Peyer's patch (tissue), 4 donors: ENCODE measurements at regions not wholly inside any gene's neighbourhood (a gene's known extent, or its start where the extent isn't known, plus 50 kb on each side); places are given as distances from the start of the nearest gene placed in this dataset.

Experiments
- DNase-seq, 3 donors: peaks; one replicate each; pipeline ENCODE4 v3.0.0-alpha.2; 2017 to 2019
- H3K27ac ChIP-seq, 4 donors: fragments of 200-600 bp; sonication (generic); one replicate each; pipeline ENCODE4 v1.5.1; 2016 to 2019
- H3K27me3 ChIP-seq, 2 donors: fragments of 200-600 bp; sonication (generic); one replicate each; pipeline ENCODE4 v1.5.1; 2019
- H3K36me3 ChIP-seq, 3 donors: fragments of 200-600 bp; sonication (generic); one replicate each; pipeline ENCODE4 v1.5.1; 2016 to 2019
- H3K4me1 ChIP-seq, 4 donors: fragments of 200-600 bp; sonication (generic); one replicate each; pipeline ENCODE4 v1.5.1; 2016 to 2019
- H3K4me3 ChIP-seq, 4 donors: fragments of 200-600 bp; sonication (generic); 1 replicate in 3 of 4; 2 replicates in 1 of 4; pipeline ENCODE4 v1.5.1; 2016 to 2019; ENCODE audit warnings: mild to moderate bottlenecking in 1 of 4
- H3K9me3 ChIP-seq, 4 donors: fragments of 200-600 bp; sonication (generic); one replicate each; pipeline ENCODE4 v1.5.1; 2016 to 2019; ENCODE audit warnings: mild to moderate bottlenecking in 1 of 4
- POLR2A ChIP-seq, 2 donors: fragments of 450-650 bp; IDR thresholded peaks; one replicate each; pipeline ENCODE4 v1.5.1; 2017; ENCODE audit warnings: antibody characterized with exemption in 2 of 2, mild to moderate bottlenecking in 2 of 2, moderate library complexity in 2 of 2
- TF ChIP-seq, protein P1 (sequence below), 6 experiments: fragments of 450-650 bp in 4 of 6; fragments of 200-600 bp in 2 of 6; sonication (generic) in 1 of 6; IDR thresholded peaks; one replicate each; pipeline ENCODE4 v1.5.1; 2017 to 2019; ENCODE audit warnings: antibody characterized with exemption in 6 of 6, mild to moderate bottlenecking in 3 of 6, moderate library complexity in 1 of 6

DNA sequence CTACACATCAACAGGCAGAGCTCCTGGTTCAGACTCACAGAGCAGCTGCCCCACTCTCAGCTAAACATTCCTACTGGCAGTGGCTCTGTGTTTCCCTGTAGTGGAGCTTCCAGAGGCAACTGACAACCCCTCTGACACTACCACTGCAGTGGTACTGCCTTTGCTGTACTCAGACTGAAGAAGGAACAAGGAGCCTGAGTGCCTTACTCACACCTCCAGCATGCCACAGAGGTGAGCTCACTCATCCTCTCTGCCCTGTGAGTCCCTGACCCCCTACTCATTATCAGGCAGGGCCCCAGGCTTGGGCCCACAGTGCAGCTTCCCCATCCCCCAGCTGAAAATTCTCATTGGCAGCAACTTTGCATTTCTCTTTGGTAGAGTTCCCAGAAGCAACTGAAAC, 240.5 kb upstream of the POF1B start:
- DNase-seq: no peak
- Histone ChIP-seq H3K4me3 (no peak overlapping the region), H3K9me3 (no peaks in the 10 kb centered on the region), H3K27ac (no peak overlapping the region), H3K27me3 (no peaks in the 10 kb centered on the region), H3K4me1 (no peaks in the 10 kb centered on the region), H3K36me3 (no peaks in the 10 kb centered on the region)
- TF ChIP-seq, protein P1, sequence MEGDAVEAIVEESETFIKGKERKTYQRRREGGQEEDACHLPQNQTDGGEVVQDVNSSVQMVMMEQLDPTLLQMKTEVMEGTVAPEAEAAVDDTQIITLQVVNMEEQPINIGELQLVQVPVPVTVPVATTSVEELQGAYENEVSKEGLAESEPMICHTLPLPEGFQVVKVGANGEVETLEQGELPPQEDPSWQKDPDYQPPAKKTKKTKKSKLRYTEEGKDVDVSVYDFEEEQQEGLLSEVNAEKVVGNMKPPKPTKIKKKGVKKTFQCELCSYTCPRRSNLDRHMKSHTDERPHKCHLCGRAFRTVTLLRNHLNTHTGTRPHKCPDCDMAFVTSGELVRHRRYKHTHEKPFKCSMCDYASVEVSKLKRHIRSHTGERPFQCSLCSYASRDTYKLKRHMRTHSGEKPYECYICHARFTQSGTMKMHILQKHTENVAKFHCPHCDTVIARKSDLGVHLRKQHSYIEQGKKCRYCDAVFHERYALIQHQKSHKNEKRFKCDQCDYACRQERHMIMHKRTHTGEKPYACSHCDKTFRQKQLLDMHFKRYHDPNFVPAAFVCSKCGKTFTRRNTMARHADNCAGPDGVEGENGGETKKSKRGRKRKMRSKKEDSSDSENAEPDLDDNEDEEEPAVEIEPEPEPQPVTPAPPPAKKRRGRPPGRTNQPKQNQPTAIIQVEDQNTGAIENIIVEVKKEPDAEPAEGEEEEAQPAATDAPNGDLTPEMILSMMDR (IDR thresholded peaks at IDR 0.05): no peak
- no peak for TF ChIP-seq POLR2A (IDR thresholded peaks at IDR 0.05)

DNA sequence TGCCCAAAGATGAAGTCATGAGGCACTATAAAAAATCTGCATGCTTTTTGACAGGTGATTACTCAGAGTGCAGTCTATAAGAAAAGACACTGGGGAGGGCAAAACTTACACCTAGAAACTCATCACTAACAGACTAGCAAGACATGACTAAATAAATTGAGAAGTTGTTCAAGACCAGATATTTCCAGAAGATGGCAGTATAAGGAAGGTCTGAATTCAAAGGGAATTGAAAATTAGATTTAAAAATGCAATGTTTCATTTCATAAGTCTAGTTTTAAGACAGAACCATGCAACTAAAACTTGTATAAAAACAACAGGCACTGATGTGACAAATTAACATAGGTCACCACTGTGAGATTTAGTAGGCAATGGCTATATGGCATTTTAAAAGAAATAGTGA, 232.5 kb upstream of the POF1B start:
- no peak for TF ChIP-seq POLR2A (IDR thresholded peaks at IDR 0.05)
- TF ChIP-seq, protein P1 (IDR thresholded peaks at IDR 0.05): peak in 1 of 6 experiments; percentile 10
- Histone ChIP-seq H3K27ac (no peak overlapping the region), H3K9me3 (no peaks in the 10 kb centered on the region), H3K4me3 (no peak overlapping the region), H3K36me3 (no peaks in the 10 kb centered on the region), H3K4me1 (no peaks in the 10 kb centered on the region), H3K27me3 (no peaks in the 10 kb centered on the region)
- no peak for DNase-seq

DNA sequence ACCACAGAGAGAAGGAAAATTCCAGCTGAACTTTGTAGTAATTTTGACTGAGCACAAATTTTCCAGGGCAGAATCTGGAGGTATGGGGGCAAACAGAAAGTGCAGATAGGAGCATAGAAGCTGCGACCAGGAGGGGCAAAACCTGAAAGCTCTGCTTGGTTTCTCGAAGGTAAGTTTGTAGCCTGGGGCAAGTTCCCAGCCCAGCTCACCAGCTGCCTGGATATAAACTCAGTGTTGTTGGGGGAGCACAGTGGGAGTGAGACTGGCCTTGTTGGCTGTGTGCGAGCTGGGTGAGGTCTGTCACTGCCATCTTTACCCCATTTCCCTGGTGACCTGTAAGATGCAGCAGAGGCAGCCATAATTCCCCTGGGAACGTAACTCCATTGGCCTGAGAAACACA, 213.5 kb upstream of the POF1B start:
- Histone ChIP-seq H3K4me1 (no peaks in the 10 kb centered on the region), H3K27ac (no peak overlapping the region), H3K4me3 (no peak overlapping the region), H3K27me3 (no peaks in the 10 kb centered on the region), H3K9me3 (no peaks in the 10 kb centered on the region), H3K36me3 (no peaks in the 10 kb centered on the region)
- DNase-seq: no peak
- TF ChIP-seq, protein P1 (IDR thresholded peaks at IDR 0.05): no peak
- no peak for TF ChIP-seq POLR2A (IDR thresholded peaks at IDR 0.05)

DNA sequence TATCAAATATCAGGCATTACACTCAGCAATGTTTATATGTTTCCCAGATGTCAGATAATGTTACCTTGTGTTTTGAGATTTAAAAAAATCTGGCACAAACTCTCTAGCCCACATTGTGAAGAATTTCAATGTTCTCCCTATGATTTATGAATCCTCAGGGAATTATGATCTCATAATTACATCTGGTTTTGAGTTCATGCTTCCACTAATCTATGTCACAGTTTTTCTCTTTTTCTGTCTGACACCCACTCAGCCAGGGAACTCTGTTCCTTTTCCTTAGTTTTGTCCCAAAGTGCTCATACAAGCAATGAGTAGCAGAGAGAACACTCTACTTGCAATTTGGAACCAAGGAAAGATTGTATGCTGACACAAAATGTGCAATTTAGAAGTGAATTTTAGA, 212.1 kb upstream of the POF1B start:
- Histone ChIP-seq H3K27ac (no peak overlapping the region), H3K36me3 (no peaks in the 10 kb centered on the region), H3K4me3 (no peak overlapping the region), H3K9me3 (no peaks in the 10 kb centered on the region), H3K4me1 (no peaks in the 10 kb centered on the region), H3K27me3 (no peaks in the 10 kb centered on the region)
- TF ChIP-seq POLR2A (IDR thresholded peaks at IDR 0.05): no peak
- TF ChIP-seq, protein P1 (IDR thresholded peaks at IDR 0.05): no peak
- no peak for DNase-seq

DNA sequence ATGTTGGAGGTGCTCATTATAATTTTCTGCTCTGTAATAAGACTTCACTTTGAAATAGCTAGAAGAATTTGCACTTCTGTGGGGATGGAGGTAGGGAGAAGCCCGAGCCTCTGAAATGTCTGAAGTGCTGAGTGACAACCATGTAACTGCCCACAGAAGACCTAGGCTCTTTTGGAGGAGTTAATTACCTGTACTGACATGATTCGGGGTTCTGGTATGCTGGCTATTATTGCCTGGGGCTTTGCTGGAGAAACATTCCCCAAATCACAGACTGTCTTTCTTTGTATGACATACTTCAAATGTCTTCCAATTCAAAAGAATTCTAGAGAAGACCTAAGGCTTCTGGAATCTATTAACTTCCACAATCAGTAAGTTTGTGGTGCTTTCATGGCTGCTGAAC, 211.2 kb upstream of the POF1B start:
- TF ChIP-seq POLR2A (IDR thresholded peaks at IDR 0.05): no peak
- TF ChIP-seq, protein P1 (IDR thresholded peaks at IDR 0.05): no peak
- no peak overlapping the region for H3K4me3 ChIP-seq
- DNase-seq: no peak

DNA sequence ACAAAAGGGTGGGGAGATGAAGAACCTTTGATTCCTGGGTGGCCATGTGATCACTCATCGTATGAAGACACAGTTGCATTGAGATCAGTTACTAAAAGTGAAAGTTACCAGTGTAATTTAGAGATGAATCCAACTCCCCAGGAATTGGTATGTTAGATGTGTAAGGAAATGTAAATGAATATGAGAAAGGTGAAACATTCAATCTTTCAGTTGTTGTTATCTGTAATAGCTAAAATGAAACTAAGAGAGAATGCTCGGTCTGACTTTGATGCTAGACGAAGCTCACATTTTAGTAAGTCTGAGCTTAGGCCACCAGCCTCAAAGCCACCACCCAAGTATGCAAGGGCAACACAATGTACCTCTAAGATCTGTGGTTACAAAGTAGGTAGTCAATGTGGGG, 194.3 kb upstream of the POF1B start:
- no peaks in the 10 kb centered on the region for H3K36me3 ChIP-seq

More for the DNA sequence above, 211.2 kb upstream of the POF1B start:
- no peaks in the 10 kb centered on the region for H3K4me1 ChIP-seq
- no peaks in the 10 kb centered on the region for H3K36me3 ChIP-seq
- H3K9me3 ChIP-seq: no peaks in the 10 kb centered on the region
- H3K27me3 ChIP-seq: no peaks in the 10 kb centered on the region
- no peak overlapping the region for H3K27ac ChIP-seq

More for the DNA sequence above, 194.3 kb upstream of the POF1B start:
- Histone ChIP-seq H3K9me3 (no peaks in the 10 kb centered on the region), H3K4me1 (no peaks in the 10 kb centered on the region), H3K27ac (no peak overlapping the region), H3K4me3 (no peak overlapping the region), H3K27me3 (no peaks in the 10 kb centered on the region)
- DNase-seq: no peak
- TF ChIP-seq POLR2A (IDR thresholded peaks at IDR 0.05): no peak
- TF ChIP-seq, protein P1 (IDR thresholded peaks at IDR 0.05): no peak
